ENCODE measurements at regions not wholly inside any gene's neighbourhood (a gene's known extent, or its start where the extent isn't known, plus 50 kb on each side); places are given as distances from the start of the nearest gene placed in this dataset.

DNA sequence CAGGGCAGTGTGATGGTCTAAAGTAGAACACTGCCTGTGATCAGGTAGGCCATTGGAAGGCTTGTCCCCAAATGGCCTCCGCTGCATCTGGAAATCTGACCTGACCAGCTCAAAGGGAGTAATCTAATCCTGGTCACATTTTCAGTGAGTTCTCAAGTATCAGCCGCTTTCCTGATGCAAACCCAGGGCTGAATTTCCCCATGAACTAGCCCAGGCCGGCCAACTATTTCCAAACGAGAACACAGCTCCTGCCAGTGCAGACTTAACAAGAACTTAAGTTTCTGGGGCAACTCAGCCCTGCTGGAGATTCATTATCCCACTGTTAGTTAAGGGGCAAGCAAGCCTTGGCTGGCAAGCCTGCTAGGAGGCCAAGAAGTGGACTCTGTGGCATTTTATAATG lies 59.6 kb upstream of the FAM180A start:
- no peaks in the 10 kb centered on the region for H3K9me3 ChIP-seq (ENCODE audit: control insufficient read depth, insufficient read depth, low read length)
- H3K36me3 ChIP-seq (ENCODE audit: control insufficient read depth, insufficient read depth, low read length), result no peaks in the 10 kb centered on the region
- H3K4me3 ChIP-seq (ENCODE audit: low read depth, low read length), result no peak overlapping the region
- H3K4me1 ChIP-seq (ENCODE audit: control insufficient read depth, insufficient read depth, low read length), result peaks cover 14% of the 10 kb centered on the region
- WGBS (ENCODE audit: insufficient coverage), result 74% methylated on average over 4 of the region's 4 CpGs
- peak in 1 of 6 donors; percentile 64 for DNase-seq (ENCODE audit: low read depth in 4 of 6, low spot score in 6 of 6)
- no peaks in the 10 kb centered on the region for H3K27me3 ChIP-seq (ENCODE audit: control insufficient read depth, insufficient read depth, low read length)
- H3K27ac ChIP-seq (ENCODE audit: low read depth, low read length), result peak overlapping the region; percentile 8

DNA sequence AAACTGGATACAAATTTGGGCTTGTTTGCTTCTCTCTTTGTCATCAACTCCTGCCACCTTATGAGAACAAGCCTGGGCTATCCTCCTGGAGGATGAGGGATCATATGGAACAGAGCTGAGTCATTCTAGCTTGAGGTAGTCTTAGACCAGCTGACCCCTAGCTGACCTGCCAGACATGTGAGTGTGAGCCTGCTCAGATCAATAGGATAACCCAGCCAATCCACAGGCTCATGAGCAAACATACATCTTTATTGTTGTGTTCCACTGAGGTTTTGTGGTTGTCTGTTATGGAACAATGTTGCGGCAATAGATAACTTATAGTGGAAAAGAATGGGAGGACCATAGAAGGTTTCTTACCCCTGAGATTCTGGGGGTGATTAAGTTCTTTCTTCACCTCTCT lies 54.5 kb upstream of the FAM180A start:
- Histone ChIP-seq H3K9me3 (ENCODE audit: control insufficient read depth, insufficient read depth, low read length) (no peaks in the 10 kb centered on the region), H3K27me3 (ENCODE audit: control insufficient read depth, insufficient read depth, low read length) (peaks cover 2% of the 10 kb centered on the region), H3K4me3 (ENCODE audit: low read depth, low read length) (no peak overlapping the region), H3K27ac (ENCODE audit: low read depth, low read length) (no peak overlapping the region), H3K4me1 (ENCODE audit: control insufficient read depth, insufficient read depth, low read length) (peaks cover 17% of the 10 kb centered on the region), H3K36me3 (ENCODE audit: control insufficient read depth, insufficient read depth, low read length) (no peaks in the 10 kb centered on the region)
- WGBS (ENCODE audit: insufficient coverage), result no CpG with 5 or more reads among the region's 1 CpG
- DNase-seq (ENCODE audit: low read depth in 4 of 6, low spot score in 6 of 6), result no peak

DNA sequence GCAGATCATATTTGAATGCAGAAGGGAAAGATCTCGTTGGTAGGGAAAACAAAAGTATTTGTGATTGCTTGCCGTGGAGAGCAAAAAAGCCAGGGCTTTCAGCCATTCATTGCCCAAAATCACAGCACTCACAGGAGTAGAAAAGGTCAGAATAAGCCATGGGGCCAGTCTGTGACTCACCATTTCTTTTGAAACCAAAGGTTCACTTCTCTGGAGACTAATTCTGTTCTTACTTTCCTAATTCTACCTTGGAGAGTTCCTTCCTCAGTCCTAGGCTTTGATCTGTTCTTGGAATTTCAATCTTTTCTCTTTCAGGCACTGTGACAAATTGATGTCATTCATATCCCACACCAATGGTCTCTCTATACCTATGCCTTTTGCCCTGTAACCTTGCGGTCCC lies 54.1 kb upstream of the FAM180A start:
- Histone ChIP-seq H3K9me3 (ENCODE audit: control insufficient read depth, insufficient read depth, low read length) (no peaks in the 10 kb centered on the region), H3K4me1 (ENCODE audit: control insufficient read depth, insufficient read depth, low read length) (peaks cover 14% of the 10 kb centered on the region), H3K36me3 (ENCODE audit: control insufficient read depth, insufficient read depth, low read length) (no peaks in the 10 kb centered on the region), H3K27ac (ENCODE audit: low read depth, low read length) (no peak overlapping the region), H3K4me3 (ENCODE audit: low read depth, low read length) (no peak overlapping the region), H3K27me3 (ENCODE audit: control insufficient read depth, insufficient read depth, low read length) (peaks cover 2% of the 10 kb centered on the region)
- DNase-seq (ENCODE audit: low read depth in 4 of 6, low spot score in 6 of 6), result no peak
- no CpG with 5 or more reads among the region's 3 CpGs for whole genome bisulfite sequencing (ENCODE audit: insufficient coverage)

DNA sequence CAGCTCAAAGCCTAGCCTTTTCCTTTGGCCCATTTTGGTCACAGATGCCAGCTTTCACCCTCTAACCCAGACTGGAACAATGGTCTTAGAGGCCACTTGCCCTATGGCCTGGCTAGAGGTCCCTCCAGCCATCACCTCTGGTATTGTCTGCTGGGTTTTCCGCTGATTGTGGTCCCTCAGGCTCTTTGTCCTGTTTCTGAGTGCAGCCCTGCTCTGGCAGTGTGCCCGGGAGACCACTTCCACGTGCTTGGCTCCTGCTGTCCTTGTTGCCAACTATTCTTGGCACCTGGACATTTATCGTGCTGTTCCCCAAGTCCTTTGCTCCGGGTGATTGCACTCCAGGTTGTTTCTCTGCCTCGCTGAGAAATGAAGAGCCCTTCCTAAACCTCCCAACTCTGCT lies 53.3 kb upstream of the FAM180A start:
- DNase-seq (ENCODE audit: low read depth in 4 of 6, low spot score in 6 of 6), result peak in 2 of 6 donors; percentile 57 to 61
- Histone ChIP-seq H3K9me3 (ENCODE audit: control insufficient read depth, insufficient read depth, low read length) (no peaks in the 10 kb centered on the region), H3K4me1 (ENCODE audit: control insufficient read depth, insufficient read depth, low read length) (peaks cover 14% of the 10 kb centered on the region), H3K27ac (ENCODE audit: low read depth, low read length) (no peak overlapping the region), H3K4me3 (ENCODE audit: low read depth, low read length) (no peak overlapping the region), H3K36me3 (ENCODE audit: control insufficient read depth, insufficient read depth, low read length) (no peaks in the 10 kb centered on the region), H3K27me3 (ENCODE audit: control insufficient read depth, insufficient read depth, low read length) (peaks cover 2% of the 10 kb centered on the region)
- WGBS (ENCODE audit: insufficient coverage), result 42% methylated on average over 5 of the region's 6 CpGs

DNA sequence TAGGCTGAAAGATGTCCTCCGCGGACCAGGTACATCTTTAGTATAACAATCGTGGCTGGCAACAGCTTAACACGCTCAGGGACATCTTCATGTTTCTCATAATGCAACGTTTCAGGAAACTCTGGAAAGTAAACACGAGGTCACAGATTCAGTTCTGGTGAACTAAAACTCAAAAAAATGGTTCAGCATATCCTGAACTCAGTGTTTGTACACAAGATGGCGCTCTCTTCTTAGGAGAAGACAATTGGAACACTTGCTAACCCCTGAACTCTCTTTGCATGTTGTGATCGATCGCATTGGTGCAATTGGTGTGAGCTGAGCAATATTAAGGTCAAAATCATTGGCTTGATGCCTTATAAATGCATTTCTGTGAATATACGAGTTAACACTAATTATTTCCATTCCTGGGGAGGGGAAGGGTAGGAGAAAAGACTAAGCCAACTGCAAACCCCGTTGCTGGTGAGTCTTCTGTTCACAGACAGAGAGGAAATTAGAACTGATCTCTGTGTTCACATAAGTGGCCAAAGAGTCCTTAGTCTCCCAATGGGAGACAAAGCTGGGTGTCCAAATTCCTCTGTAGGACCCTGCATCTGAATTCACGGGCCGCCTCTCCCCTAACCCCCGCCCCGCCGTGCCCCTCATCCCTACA lies 52.6 kb upstream of the FAM180A start:
- WGBS (ENCODE audit: insufficient coverage), result 48% methylated on average over 12 of the region's 16 CpGs
- H3K9me3 ChIP-seq (ENCODE audit: control insufficient read depth, insufficient read depth, low read length), result no peaks in the 10 kb centered on the region
- peaks cover 2% of the 10 kb centered on the region for H3K27me3 ChIP-seq (ENCODE audit: control insufficient read depth, insufficient read depth, low read length)
- H3K4me1 ChIP-seq (ENCODE audit: control insufficient read depth, insufficient read depth, low read length), result peaks cover 14% of the 10 kb centered on the region
- peak; percentile 56 to 94 (median 69) for DNase-seq (ENCODE audit: low read depth in 4 of 6, low spot score in 6 of 6)
- H3K27ac ChIP-seq (ENCODE audit: low read depth, low read length), result no peak overlapping the region
- H3K36me3 ChIP-seq (ENCODE audit: control insufficient read depth, insufficient read depth, low read length), result no peaks in the 10 kb centered on the region
- no peak overlapping the region for H3K4me3 ChIP-seq (ENCODE audit: low read depth, low read length)

DNA sequence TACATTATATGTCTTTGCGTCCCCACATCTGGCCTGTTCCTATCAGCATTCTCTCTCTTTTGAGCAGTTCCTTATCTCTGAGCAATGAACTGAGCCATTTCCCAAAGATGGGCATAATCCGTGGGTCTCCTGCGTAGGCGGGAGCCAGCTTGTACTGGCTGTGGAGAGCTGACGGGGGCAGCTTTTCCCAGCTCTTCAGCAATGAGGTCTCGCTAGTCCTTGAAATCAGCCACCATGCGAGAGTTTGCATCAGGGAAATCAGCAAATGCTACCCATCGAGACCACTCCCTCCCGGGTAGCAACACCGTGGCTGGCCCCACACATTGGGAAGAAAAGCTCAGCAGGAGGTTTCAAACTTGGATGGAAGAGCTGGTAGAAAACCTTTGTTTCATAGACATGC lies 51.9 kb upstream of the FAM180A start:
- peaks cover 14% of the 10 kb centered on the region for H3K4me1 ChIP-seq (ENCODE audit: control insufficient read depth, insufficient read depth, low read length)
- H3K27ac ChIP-seq (ENCODE audit: low read depth, low read length), result no peak overlapping the region
- no peak overlapping the region for H3K4me3 ChIP-seq (ENCODE audit: low read depth, low read length)
- DNase-seq (ENCODE audit: low read depth in 4 of 6, low spot score in 6 of 6), result no peak
- peaks cover 2% of the 10 kb centered on the region for H3K27me3 ChIP-seq (ENCODE audit: control insufficient read depth, insufficient read depth, low read length)
- H3K9me3 ChIP-seq (ENCODE audit: control insufficient read depth, insufficient read depth, low read length), result no peaks in the 10 kb centered on the region
- WGBS (ENCODE audit: insufficient coverage), result 82% methylated on average over 5 of the region's 10 CpGs
- no peaks in the 10 kb centered on the region for H3K36me3 ChIP-seq (ENCODE audit: control insufficient read depth, insufficient read depth, low read length)

DNA sequence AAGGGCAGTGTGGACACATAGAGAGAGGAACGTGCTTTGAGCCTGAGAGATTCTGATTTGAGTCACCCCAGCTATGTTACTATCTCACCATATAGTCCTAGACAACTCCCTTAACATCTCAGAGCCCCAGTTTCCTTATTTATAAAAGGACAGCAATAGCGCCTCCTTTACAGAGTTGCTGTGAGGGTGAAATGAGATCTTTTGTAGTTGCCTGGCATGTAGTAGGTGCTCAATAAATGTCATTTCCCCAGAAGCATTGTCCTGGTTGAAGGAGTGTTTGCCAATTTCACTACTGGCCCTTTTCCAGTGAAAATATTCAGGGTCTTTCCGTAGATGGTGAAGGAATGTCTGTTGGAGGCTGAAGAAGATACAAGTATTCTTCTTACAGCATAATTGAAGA lies 51.3 kb upstream of the FAM180A start:
- peaks cover 14% of the 10 kb centered on the region for H3K4me1 ChIP-seq (ENCODE audit: control insufficient read depth, insufficient read depth, low read length)
- WGBS (ENCODE audit: insufficient coverage), result no CpG with 5 or more reads among the region's 3 CpGs
- H3K9me3 ChIP-seq (ENCODE audit: control insufficient read depth, insufficient read depth, low read length), result no peaks in the 10 kb centered on the region
- H3K27ac ChIP-seq (ENCODE audit: low read depth, low read length), result no peak overlapping the region
- H3K36me3 ChIP-seq (ENCODE audit: control insufficient read depth, insufficient read depth, low read length), result no peaks in the 10 kb centered on the region
- peaks cover 2% of the 10 kb centered on the region for H3K27me3 ChIP-seq (ENCODE audit: control insufficient read depth, insufficient read depth, low read length)
- no peak overlapping the region for H3K4me3 ChIP-seq (ENCODE audit: low read depth, low read length)
- no peak for DNase-seq (ENCODE audit: low read depth in 4 of 6, low spot score in 6 of 6)

All from spinal cord (tissue), 9 donors.